ENCODE measurements at regions not wholly inside any gene's neighbourhood (a gene's known extent, or its start where the extent isn't known, plus 50 kb on each side); places are given as distances from the start of the nearest gene placed in this dataset.

GRCh38 chr3:56862352-56863062 is 60.8 kb upstream of the ARHGEF3 start:
- TF ChIP-seq CTCF (conservative IDR thresholded peaks at IDR 0.05) (no peak), EZH2 (IDR thresholded peaks at IDR 0.05; ENCODE audit: low read depth) (no peak)
